Renal pelvis (tissue), 1 donor: ENCODE measurements at regions not wholly inside any gene's neighbourhood (a gene's known extent, or its start where the extent isn't known, plus 50 kb on each side); places are given as distances from the start of the nearest gene placed in this dataset.

Source experiments
- DNase-seq: peaks from one replicate; pipeline ENCODE4 v3.0.0-alpha.2; 2013

DNA sequence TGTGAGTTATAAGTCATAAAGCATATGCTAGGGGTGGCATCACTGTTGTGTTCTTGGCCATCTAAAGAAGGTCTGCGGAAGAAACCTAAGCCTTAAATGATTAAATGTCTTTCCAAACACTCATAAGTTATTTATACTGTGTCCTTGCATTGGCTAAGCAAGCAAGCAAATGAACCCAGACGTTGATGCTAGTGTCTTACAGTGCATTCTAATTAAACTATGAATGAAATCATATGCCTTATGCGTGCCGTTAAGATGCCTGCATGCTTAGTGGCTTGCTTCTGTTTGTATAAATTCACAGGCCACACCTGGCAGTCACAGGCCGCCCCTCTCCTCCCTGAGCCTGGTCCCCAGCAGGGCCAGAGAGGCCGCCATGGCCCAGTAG is 49.9 kb downstream of the RIN2 start:
- DNase-seq: no peak

DNA sequence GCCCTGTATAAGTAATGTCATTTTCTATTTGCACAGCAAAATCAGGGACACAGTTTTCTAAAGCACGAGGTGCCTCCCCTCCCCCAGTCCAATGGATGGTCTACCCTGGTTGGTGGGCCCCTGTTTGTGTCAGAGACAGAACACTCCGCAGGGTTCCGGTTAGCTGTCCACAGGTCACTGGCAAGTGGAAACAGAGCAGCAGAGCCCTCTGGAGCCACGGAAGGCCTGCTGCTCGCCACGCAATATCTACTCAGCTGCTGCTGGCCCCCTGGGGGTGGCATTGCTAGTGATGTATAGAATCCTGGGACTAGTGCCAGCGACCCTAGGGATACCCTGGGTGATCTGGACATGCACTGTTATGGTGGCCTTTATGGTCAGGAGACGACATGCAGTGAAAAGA is 50.4 kb downstream of the RIN2 start:
- DNase-seq: no peak

DNA sequence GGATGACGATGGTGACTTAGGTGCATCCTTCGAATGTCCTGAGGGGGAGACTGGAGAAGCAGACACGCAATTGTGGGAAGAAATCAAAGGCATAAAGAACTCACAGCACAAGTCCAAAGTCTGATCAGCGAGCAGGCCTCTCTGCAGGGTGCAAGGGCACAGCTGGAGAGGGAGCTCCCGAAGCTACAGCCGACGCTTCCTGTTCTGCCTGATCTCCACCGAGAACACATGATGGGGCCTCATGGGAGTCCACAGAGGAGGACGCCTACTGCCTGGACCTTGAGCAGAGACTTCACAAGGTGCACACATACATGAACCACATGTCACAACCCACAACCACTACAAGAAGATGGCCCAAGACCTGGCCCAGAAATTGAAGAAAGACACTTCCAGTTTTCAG is 51.4 kb downstream of the RIN2 start:
- DNase-seq: no peak

- no peak for DNase-seq
Observed at GRCh38 chr20:19811231-19811630, 53.2 kb downstream of the RIN2 start.

DNA sequence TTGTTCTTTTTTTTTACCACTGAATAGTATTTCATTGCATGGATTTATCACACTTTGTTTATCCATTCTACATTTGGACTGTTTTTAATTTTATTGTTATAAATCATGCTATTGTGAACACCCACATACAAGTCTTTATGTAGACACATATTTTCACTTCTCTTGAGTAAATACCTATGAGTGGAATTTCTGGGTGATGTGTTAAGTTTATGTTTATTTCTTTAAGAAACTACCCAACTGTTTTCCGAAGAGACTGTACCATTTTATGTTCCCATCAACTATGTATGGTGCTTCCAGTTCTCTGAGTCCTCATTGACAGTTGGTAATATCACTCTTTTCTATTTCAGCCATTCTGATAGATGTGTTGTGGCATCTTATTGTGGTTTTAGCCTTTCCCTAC is 54.0 kb downstream of the RIN2 start:
- DNase-seq: no peak

- no peak for DNase-seq
Observed at GRCh38 chr20:19812696-19813095, 54.6 kb downstream of the RIN2 start.

DNA sequence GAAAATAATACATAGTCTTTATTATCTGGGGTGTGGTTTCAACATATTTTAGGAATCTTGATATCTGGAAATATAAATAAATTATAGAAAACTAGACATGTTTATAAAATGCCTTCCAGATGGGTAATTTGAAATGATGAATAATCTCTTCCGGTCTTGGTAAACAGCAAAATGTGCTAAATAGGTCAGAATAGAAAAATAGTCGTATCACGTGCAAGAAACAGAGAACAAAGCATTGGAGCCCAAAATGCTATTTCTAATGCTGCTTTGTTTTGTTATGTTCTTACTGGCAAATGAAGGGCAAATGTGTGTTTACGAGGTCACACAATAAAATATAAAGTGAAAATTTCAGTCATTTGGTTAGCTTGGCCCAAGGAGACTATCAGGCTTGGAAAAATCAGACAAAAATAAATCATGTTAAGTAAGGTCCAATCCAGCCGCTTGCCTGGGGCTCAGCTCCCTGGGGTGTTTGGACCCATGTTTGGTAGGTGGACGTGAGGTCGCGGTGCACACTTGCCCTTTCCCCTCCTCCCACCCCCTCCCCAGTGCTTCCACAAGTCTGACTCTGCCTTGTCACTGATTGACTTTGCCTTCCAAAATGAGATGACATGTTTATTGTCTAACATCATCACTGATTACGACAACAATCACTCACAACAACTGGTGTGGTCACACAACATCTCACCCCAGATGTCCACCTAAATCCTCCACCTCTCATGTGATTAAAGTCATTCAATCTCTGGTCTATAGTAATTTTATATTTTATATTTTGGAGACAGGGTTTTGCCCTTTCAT is 56.0 kb downstream of the RIN2 start:
- DNase-seq: no peak

DNA sequence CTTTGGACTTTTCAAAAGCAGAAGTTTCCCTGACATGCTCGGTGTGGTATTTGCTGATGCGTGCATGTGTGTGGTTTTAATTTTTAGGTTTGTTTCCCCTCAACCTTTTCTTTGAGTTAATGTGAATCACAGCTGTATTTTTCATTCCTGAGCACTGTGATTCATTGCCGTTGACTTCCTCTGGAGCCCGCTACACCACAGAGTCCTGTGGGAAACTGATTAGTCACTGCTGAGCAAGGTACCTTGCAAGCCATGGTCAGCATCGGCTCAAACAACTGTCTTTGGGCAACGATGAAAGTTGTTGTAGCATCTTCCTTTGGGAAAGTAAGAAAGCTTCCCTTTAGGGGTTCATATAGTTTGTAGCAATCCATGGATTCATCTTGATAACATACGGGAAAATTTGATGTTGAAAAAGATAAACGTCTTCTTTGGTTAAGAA is 57.5 kb downstream of the RIN2 start:
- DNase-seq: peak; percentile 42

- no peak for DNase-seq
Observed at GRCh38 chr20:19816386-19816785, 58.3 kb downstream of the RIN2 start.

- DNase-seq: no peak
Observed at GRCh38 chr20:19817017-19817416, 59.0 kb downstream of the RIN2 start.

GRCh38 chr20:19819149-19819548 is 61.1 kb downstream of the RIN2 start:
- no peak for DNase-seq

DNA sequence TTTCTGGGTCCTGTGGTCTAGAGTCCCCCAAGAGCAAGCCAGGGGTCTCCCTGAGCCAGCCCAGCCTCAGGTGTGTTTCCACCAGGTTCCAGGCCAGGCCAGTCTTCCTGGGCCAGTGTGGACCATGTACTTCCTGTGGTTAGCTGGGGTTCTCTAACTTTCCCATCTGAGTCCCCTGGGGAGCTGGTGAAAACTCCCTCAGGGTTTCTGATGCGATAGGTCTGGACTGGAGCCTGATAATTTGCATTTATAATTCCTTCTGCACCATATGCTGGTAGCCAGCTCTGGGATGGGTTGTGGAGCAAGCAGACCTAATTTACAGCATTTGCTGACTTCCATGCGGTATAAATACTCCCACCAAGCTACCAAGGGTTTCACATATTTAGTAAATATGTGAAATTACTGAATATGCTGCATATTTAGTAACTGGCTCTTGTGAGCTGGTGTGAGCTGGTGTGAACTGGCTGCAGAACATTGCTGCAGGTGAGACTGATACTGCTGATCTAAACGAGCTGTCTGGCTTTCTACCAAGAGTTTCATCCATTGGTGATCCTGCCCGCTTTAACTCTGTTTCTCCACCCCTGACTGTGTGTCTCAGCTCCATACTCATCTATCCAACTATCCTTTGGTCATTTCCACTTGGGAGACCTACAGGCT is 62.6 kb downstream of the RIN2 start:
- no peak for DNase-seq

GRCh38 chr20:19821606-19822005 is 63.5 kb downstream of the RIN2 start:
- no peak for DNase-seq

- DNase-seq: no peak
Observed at GRCh38 chr20:19823216-19823615, 65.2 kb downstream of the RIN2 start.

DNA sequence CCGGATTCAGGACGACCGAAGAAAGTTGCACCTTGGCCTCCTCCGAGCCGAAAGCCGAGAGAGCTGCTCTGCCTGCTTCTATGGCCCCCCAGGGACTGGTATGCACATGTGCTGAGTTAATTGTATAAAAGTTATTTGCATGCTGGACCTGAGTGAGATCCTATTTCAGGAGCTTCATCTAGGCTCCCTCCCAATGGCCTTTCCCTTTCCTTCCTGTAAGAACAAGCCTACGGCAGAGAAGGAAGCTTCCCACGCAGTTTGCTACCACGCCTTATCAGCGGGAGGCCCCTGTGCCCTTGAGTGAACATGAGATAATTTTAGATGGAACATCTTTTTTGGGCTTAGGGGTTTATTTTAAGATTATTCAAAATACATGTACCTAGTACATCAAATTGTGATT is 65.9 kb downstream of the RIN2 start:
- no peak for DNase-seq

GRCh38 chr20:19824861-19825260 is 66.8 kb downstream of the RIN2 start:
- no peak for DNase-seq

- no peak for DNase-seq
Observed at GRCh38 chr20:19826179-19826914, 68.3 kb downstream of the RIN2 start.

DNA sequence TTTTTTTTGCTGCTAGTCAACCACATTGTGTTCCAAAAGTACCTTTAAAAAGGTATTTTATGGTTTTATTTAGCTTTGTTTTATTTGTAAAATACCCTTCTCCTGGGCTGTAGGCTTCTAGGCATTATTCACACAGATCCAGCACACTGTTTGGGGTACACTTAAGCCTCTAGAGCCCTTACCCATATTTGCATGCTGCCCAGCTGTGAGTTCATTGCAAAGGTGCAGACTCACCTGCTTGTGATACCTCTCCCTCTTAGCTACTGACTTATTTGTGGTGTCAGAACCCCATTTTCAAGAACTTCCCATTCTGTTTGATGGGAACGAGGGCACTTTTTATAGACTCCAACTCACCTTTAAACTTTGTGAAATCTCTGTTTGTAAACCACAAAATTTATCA is 69.8 kb downstream of the RIN2 start:
- no peak for DNase-seq

DNA sequence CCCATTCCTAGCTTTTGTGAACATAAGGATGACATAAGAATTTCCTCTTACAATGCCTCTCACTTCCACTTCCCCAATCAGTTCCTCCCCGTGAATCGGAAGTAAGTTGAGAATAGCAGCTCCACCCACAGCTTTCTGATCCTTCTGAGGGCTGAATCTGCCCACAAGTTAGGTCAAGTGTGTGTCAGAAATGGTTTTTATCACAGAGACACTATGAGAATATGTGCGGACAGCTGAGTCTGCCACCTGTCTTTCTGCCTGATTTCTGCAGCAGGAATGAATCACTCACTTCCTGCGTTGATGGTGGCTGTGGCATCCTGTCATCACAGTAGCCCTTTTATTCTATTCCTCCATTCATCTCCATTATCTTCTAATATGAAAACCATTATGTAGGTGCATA is 70.2 kb downstream of the RIN2 start:
- DNase-seq: no peak

DNA sequence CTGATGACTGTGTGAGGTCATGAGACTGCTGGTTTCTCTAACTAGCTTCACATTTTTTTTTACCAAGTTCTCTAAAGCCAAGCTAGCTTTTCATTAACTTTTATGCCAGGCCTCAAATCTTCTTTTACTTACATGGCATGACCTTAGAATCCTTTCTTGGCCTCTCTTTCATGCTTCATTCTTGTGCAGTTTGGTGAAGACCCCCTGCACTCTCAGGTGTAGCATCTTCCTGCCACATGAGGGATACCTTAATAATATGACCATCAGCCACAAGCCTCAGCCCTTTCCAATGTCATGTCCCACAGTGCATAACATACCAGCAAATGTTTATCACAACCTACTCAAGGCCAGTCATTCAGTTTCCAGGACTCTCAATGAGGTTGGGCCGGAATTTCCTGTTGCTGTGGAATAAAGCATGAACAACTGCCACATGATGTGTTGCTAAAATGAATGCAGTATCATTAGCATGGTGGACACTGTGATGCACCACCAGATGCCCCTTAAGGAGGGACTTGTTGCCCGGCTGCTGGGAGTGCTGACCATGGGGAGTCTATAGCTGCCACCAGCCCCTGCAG is 72.2 kb downstream of the RIN2 start:
- DNase-seq: no peak

- no peak for DNase-seq
Observed at GRCh38 chr20:19832875-19833274, 74.8 kb downstream of the RIN2 start.

DNA sequence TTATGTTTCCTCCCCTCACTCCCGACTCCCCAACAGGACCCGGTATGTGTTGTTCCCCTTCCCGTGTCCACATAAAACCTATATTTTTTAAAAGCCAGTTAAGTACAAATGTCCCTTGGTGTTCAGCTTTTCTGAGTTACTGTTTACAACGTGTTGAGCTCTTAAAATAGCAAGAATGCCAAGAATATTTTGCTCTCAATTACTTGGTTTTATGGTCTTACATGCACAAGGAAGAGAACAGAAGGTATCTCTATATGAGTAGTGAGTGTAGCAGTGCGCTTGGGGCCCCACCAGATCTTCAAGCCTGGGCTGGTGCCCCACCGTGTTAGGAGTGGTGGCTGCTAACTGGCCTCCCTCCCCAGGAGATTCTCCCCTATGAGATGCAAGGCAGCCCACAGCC is 75.3 kb downstream of the RIN2 start:
- DNase-seq: no peak

DNA sequence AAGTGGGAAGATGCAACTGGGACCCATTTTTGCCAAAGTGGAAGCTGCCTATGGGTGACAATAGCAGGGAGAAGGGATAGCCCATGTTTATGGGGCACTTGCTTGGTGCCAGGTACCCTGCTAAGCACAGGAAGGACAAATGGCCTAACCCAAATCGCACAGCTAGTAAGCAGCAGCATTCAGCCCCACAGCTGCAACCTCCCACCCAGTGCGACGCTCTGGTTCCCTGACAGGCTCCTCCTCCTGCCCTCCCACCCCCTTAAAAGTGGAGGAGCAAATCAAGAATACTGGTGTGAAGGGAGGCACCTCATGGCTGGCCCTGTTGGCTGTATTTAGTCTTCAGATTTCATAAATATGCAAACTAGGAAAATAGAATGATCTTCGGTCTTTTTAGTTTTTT is 76.2 kb downstream of the RIN2 start:
- no peak for DNase-seq
